Mucosa of descending colon (tissue), 3 donors: ENCODE measurements at regions not wholly inside any gene's neighbourhood (a gene's known extent, or its start where the extent isn't known, plus 50 kb on each side); places are given as distances from the start of the nearest gene placed in this dataset.
A peak's percentile ranks its signal among the peaks of the same experiment; 100 is the strongest.

Experiments
- ATAC-seq: fragments of 200-7000 bp; cut with Tn5 transposase; one replicate; pipeline ENCODE4 v1.9.1; 2020; ENCODE audit warnings: mild to moderate bottlenecking, moderate library complexity
- DNase-seq, 3 donors: peaks; one replicate each; pipeline ENCODE4 v3.0.0-alpha.2; 2020
- H3K36me3 ChIP-seq: fragments of 200-600 bp; one replicate; pipeline ENCODE4 v1.8.0; 2021; ENCODE audit warnings: low read depth, mild to moderate bottlenecking
- H3K4me1 ChIP-seq: fragments of 200-600 bp; one replicate; pipeline ENCODE4 v1.8.0; 2021; ENCODE audit warnings: low read depth, mild to moderate bottlenecking
- H3K4me3 ChIP-seq: fragments of 200-600 bp; one replicate; pipeline ENCODE4 v1.8.0; 2021; ENCODE audit warnings: mild to moderate bottlenecking
- H3K9me3 ChIP-seq: fragments of 200-600 bp; one replicate; pipeline ENCODE4 v1.8.0; 2021; ENCODE audit warnings: mild to moderate bottlenecking
- intact Hi-C, 2 donors: fragments of 100-400 bp; cut with DNase I in 1 of 2; cut with micrococcal nuclease in 1 of 2; formaldehyde crosslinking; loops; one replicate each; pipeline versions ENCODE4 v1.11.0 to v1.11.1; 2022; cut with DNase I, micrococcal nuclease
- TF ChIP-seq, protein P1 (sequence below): fragments of 200-600 bp; IDR thresholded peaks from one replicate; pipeline ENCODE4 v1.8.0; 2022; ENCODE audit warnings: antibody characterized with exemption, mild to moderate bottlenecking
- donor health status: DM: no; HTN: no; CAD: no; lungs with moderate emphysema.
- donor health status: DM: no; HTN: no; CAD: no.
- donor health status: DM: no; HTN: yes; CAD: no.

GRCh38 chr7:128145191-128145590 lies 95.9 kb upstream of the LEP start:
- ATAC-seq (no peak), DNase-seq (no peak)
- Histone ChIP-seq H3K4me1 (peaks cover 7% of the 10 kb centered on the region), H3K36me3 (no peaks in the 10 kb centered on the region), H3K9me3 (no peaks in the 10 kb centered on the region), H3K4me3 (no peak overlapping the region)
- intact Hi-C loops = no loop called here
- TF ChIP-seq, protein P1, sequence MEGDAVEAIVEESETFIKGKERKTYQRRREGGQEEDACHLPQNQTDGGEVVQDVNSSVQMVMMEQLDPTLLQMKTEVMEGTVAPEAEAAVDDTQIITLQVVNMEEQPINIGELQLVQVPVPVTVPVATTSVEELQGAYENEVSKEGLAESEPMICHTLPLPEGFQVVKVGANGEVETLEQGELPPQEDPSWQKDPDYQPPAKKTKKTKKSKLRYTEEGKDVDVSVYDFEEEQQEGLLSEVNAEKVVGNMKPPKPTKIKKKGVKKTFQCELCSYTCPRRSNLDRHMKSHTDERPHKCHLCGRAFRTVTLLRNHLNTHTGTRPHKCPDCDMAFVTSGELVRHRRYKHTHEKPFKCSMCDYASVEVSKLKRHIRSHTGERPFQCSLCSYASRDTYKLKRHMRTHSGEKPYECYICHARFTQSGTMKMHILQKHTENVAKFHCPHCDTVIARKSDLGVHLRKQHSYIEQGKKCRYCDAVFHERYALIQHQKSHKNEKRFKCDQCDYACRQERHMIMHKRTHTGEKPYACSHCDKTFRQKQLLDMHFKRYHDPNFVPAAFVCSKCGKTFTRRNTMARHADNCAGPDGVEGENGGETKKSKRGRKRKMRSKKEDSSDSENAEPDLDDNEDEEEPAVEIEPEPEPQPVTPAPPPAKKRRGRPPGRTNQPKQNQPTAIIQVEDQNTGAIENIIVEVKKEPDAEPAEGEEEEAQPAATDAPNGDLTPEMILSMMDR = no peak

GRCh38 chr7:128146052-128146451 lies 95.0 kb upstream of the LEP start:
- TF ChIP-seq, protein P1 = no peak
- DNase-seq = no peak
- Histone ChIP-seq H3K4me3 (no peak overlapping the region), H3K4me1 (peaks cover 7% of the 10 kb centered on the region), H3K9me3 (no peaks in the 10 kb centered on the region), H3K36me3 (no peaks in the 10 kb centered on the region)
- ATAC-seq = no peak
- intact Hi-C loops = no loop called here

- DNase-seq = peak in 1 of 3 donors; percentile 38
- Histone ChIP-seq H3K36me3 (no peaks in the 10 kb centered on the region), H3K4me3 (no peak overlapping the region), H3K9me3 (no peaks in the 10 kb centered on the region), H3K4me1 (peaks cover 7% of the 10 kb centered on the region)
- ATAC-seq = peak; percentile 46
- intact Hi-C loops = no loop called here
- TF ChIP-seq, protein P1 = no peak
Observed at GRCh38 chr7:128148676-128149075, 92.4 kb upstream of the LEP start.

DNA sequence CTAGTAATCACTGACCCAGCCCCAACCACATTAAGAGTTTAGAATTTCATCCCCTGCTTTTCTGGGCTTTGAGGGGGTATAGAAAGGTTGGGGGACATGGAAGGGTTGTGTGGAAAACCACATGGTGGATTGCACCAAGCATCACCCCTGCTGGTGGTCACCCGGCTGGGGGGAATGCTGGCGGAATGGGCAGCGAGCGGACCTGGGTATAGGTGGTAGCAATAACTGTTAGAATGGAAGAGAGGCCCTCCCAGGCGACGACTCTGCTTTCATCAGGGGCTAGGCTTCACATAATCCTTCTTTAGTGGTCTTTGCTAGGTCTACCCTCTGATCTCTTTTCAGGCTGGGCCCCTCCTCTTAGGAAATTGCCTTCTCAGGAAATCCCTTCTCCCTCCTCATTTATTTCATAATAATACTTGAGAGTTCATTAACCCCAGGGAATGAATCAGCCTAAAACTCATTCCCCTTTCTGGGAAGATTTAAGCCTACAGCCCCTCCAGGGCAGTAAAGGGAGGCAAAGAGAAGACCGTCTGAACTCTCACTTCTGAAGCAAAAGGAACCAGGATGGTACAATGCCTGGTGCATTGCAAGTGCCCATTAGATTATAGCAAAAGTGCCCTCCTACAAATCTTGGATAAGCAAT lies 90.7 kb upstream of the LEP start:
- no peak for ATAC-seq
- Histone ChIP-seq H3K9me3 (no peaks in the 10 kb centered on the region), H3K4me1 (peaks cover 7% of the 10 kb centered on the region), H3K4me3 (no peak overlapping the region), H3K36me3 (no peaks in the 10 kb centered on the region)
- TF ChIP-seq, protein P1 = no peak
- DNase-seq = no peak
- intact Hi-C loops = no loop called here

DNA sequence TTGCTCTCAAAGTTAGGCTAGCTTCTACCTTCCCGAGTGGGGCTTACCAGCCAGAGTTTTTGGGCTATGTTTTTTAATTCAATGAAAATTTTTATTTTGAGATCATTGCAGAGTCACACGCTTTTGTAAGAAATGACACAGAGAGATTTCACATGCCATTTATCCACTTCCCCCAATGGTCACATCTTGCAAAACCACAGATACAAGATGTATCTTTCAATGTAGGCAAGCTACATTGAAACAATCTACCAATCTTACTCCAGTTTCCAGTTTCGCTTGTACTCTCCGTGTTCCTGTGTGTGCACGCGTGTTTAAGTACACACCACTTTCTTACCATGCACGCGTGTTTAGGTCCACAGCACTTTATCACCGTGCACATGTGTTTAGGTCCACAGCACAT lies 89.4 kb upstream of the LEP start:
- Histone ChIP-seq H3K4me1 (peaks cover 7% of the 10 kb centered on the region), H3K9me3 (no peaks in the 10 kb centered on the region), H3K36me3 (no peaks in the 10 kb centered on the region), H3K4me3 (no peak overlapping the region)
- no peak for ATAC-seq
- intact Hi-C loops = no loop called here
- no peak for DNase-seq
- TF ChIP-seq, protein P1 = no peak

- DNase-seq (no peak), ATAC-seq (no peak)
- peaks cover 7% of the 10 kb centered on the region for H3K4me1 ChIP-seq
- TF ChIP-seq, protein P1 = no peak
- H3K36me3 ChIP-seq = no peaks in the 10 kb centered on the region
- H3K4me3 ChIP-seq = no peak overlapping the region
- intact Hi-C loops = no loop called here
- H3K9me3 ChIP-seq = no peaks in the 10 kb centered on the region
Observed at GRCh38 chr7:128152721-128153120, 88.4 kb upstream of the LEP start.
